Superior temporal gyrus (tissue), 1 donor: ENCODE measurements at regions not wholly inside any gene's neighbourhood (a gene's known extent, or its start where the extent isn't known, plus 50 kb on each side); places are given as distances from the start of the nearest gene placed in this dataset.

Experiments
- DNase-seq: peaks from one replicate; pipeline ENCODE4 v3.0.0-alpha.2; 2016; ENCODE audit errors: extremely low spot score

- no peak for DNase-seq
Observed at GRCh38 chr17:79290726-79291125, 216.1 kb downstream of the ENGASE start.

GRCh38 chr17:79288950-79289349 lies 214.3 kb downstream of the ENGASE start:
- DNase-seq: no peak

GRCh38 chr17:79286440-79286839 lies 211.8 kb downstream of the ENGASE start:
- no peak for DNase-seq

- no peak for DNase-seq
Observed at GRCh38 chr17:79285973-79286372, 211.3 kb downstream of the ENGASE start.

GRCh38 chr17:79282294-79282693 lies 207.7 kb downstream of the ENGASE start:
- no peak for DNase-seq

- no peak for DNase-seq
Observed at GRCh38 chr17:79281803-79282202, 207.2 kb downstream of the ENGASE start.

- no peak for DNase-seq
Observed at GRCh38 chr17:79280866-79281572, 206.4 kb downstream of the ENGASE start.

GRCh38 chr17:79280010-79280409 lies 205.4 kb downstream of the ENGASE start:
- DNase-seq: no peak

- DNase-seq: no peak
Observed at GRCh38 chr17:79279320-79279719, 204.7 kb downstream of the ENGASE start.

- DNase-seq: no peak
Observed at GRCh38 chr17:79276821-79277220, 202.2 kb downstream of the ENGASE start.

- DNase-seq: no peak
Observed at GRCh38 chr17:79273660-79274059, 199.0 kb downstream of the ENGASE start.

GRCh38 chr17:79272666-79273219 lies 198.1 kb downstream of the ENGASE start:
- no peak for DNase-seq

GRCh38 chr17:79272220-79272619 lies 197.6 kb downstream of the ENGASE start:
- DNase-seq: no peak

- DNase-seq: no peak
Observed at GRCh38 chr17:79269620-79270019, 195.0 kb downstream of the ENGASE start.

- no peak for DNase-seq
Observed at GRCh38 chr17:79263191-79263590, 188.6 kb downstream of the ENGASE start.

GRCh38 chr17:79262624-79263023 lies 188.0 kb downstream of the ENGASE start:
- DNase-seq: no peak

- DNase-seq: no peak
Observed at GRCh38 chr17:79261355-79262072, 186.9 kb downstream of the ENGASE start.

GRCh38 chr17:79258843-79259242 lies 184.2 kb downstream of the ENGASE start:
- no peak for DNase-seq

- no peak for DNase-seq
Observed at GRCh38 chr17:79258041-79258440, 183.4 kb downstream of the ENGASE start.

- no peak for DNase-seq
Observed at GRCh38 chr17:79255926-79256585, 181.4 kb downstream of the ENGASE start.

- DNase-seq: no peak
Observed at GRCh38 chr17:79255456-79255855, 180.8 kb downstream of the ENGASE start.

- no peak for DNase-seq
Observed at GRCh38 chr17:79255046-79255445, 180.4 kb downstream of the ENGASE start.

- DNase-seq: no peak
Observed at GRCh38 chr17:79252886-79253285, 178.3 kb downstream of the ENGASE start.
